CD14-positive monocyte (primary cell): ENCODE measurements at regions not wholly inside any gene's neighbourhood (a gene's known extent, or its start where the extent isn't known, plus 50 kb on each side); places are given as distances from the start of the nearest gene placed in this dataset.
"Not testable (repeated sequence)": the region's sequence is repeated elsewhere in the genome, so short reads cannot be mapped to it uniquely, and the experiment has no call there.

Source experiments
- DNase-seq, 3 donors: peaks; one replicate each; pipeline ENCODE4 v3.0.0-alpha.2; 2011 to 2022
- H2AFZ ChIP-seq: 2 replicates; pipeline ENCODE4 v1.6.0; 2012; ENCODE audit warnings: mild to moderate bottlenecking, low read depth, low read length, inconsistent platforms; ENCODE audit not compliant: insufficient read depth, poor library complexity, severe bottlenecking
- H3K27ac ChIP-seq, 2 donors: 1 replicate in 1 of 2; 2 replicates in 1 of 2; pipeline ENCODE4 v1.5.1; 2012 to 2013; ENCODE audit warnings: low read length in 2 of 2, control low read depth in 1 of 2, inconsistent platforms in 1 of 2, low read depth in 1 of 2, mild to moderate bottlenecking in 1 of 2
- H3K27me3 ChIP-seq, 2 donors: one replicate each; pipeline versions ENCODE4 v1.6.0 to v1.6.1; 2011 to 2013; ENCODE audit warnings: low read length in 2 of 2; ENCODE audit not compliant: control insufficient read depth in 2 of 2, insufficient read depth in 2 of 2
- H3K36me3 ChIP-seq, 2 donors: replicated peaks in 1 of 2; 1 replicate in 1 of 2; 2 replicates in 1 of 2; pipeline versions ENCODE4 v1.5.1 to v1.6.1; 2012 to 2013; ENCODE audit warnings: low read length in 2 of 2, control low read depth in 1 of 2, inconsistent platforms in 1 of 2, mild to moderate bottlenecking in 1 of 2; ENCODE audit not compliant: insufficient read depth in 2 of 2, control insufficient read depth in 1 of 2
- H3K4me1 ChIP-seq, 2 donors: 1 replicate in 1 of 2; 2 replicates in 1 of 2; pipeline versions ENCODE4 v1.5.1 to v1.6.1; 2012 to 2013; ENCODE audit warnings: low read length in 2 of 2, control low read depth in 1 of 2, inconsistent platforms in 1 of 2, mild to moderate bottlenecking in 1 of 2, moderate library complexity in 1 of 2; ENCODE audit not compliant: insufficient read depth in 2 of 2, control insufficient read depth in 1 of 2
- H3K4me2 ChIP-seq: replicated peaks from 2 replicates; pipeline ENCODE3; 2012; ENCODE audit warnings: low read length, moderate library complexity, mild to moderate bottlenecking; ENCODE audit not compliant: poor library complexity, severe bottlenecking; ENCODE audit errors: extremely low read depth
- H3K4me3 ChIP-seq, 3 experiments: fragments of 200-600 bp in 1 of 3; sonication (generic) in 1 of 3; replicated peaks in 1 of 3; 1 replicate in 2 of 3; 2 replicates in 1 of 3; pipeline ENCODE4 v1.5.1; 2011 to 2013; ENCODE audit warnings: low read length in 3 of 3, mild to moderate bottlenecking in 3 of 3, control low read depth in 2 of 3, low read depth in 2 of 3, inconsistent platforms in 1 of 3, moderate library complexity in 1 of 3
- H3K79me2 ChIP-seq: 2 replicates; pipeline ENCODE4 v1.6.0; 2012; ENCODE audit warnings: mild to moderate bottlenecking, control low read depth, inconsistent platforms, low read length, moderate library complexity; ENCODE audit not compliant: insufficient read depth
- H3K9ac ChIP-seq: 2 replicates; pipeline ENCODE4 v1.6.0; 2017; ENCODE audit warnings: low read length, mild to moderate bottlenecking; ENCODE audit not compliant: insufficient read depth, poor library complexity, severe bottlenecking
- H3K9me3 ChIP-seq, 2 donors: replicated peaks in 1 of 2; 1 replicate in 1 of 2; 2 replicates in 1 of 2; pipeline versions ENCODE4 v1.5.1 to v1.6.1; 2012 to 2013; ENCODE audit warnings: low read length in 2 of 2, control low read depth in 1 of 2; ENCODE audit not compliant: control insufficient read depth in 1 of 2, insufficient read depth in 1 of 2
- H4K20me1 ChIP-seq: 2 replicates; pipeline ENCODE4 v1.6.0; 2012; ENCODE audit warnings: mild to moderate bottlenecking, low read length, control low read depth, moderate library complexity; ENCODE audit not compliant: insufficient read depth
- H3K27ac Mint-ChIP-seq, 7 donors: one replicate each; pipeline ENCODE4 v1.8.0; 2020; ENCODE audit warnings: mild to moderate bottlenecking in 7 of 7, mixed read lengths in 7 of 7, moderate library complexity in 6 of 7, inconsistent platforms in 2 of 7
- H3K27me3 Mint-ChIP-seq, 3 donors: one replicate each; pipeline ENCODE4 v1.8.0; 2021 to 2022; ENCODE audit warnings: low read depth in 3 of 3, mild to moderate bottlenecking in 3 of 3, mixed read lengths in 3 of 3, moderate library complexity in 3 of 3, inconsistent platforms in 1 of 3
- H3K36me3 Mint-ChIP-seq, 2 donors: one replicate each; pipeline ENCODE4 v1.8.0; 2020; ENCODE audit warnings: mixed read lengths in 2 of 2, inconsistent platforms in 1 of 2, mild to moderate bottlenecking in 1 of 2
- H3K4me1 Mint-ChIP-seq: one replicate; pipeline ENCODE4 v1.8.0; 2020; ENCODE audit warnings: mild to moderate bottlenecking, mixed read lengths
- H3K4me3 Mint-ChIP-seq, 2 donors: one replicate each; pipeline ENCODE4 v1.8.0; 2020; ENCODE audit warnings: mild to moderate bottlenecking in 2 of 2, mixed read lengths in 2 of 2, moderate library complexity in 1 of 2
- H3K9me3 Mint-ChIP-seq, 7 donors: one replicate each; pipeline ENCODE4 v1.8.0; 2020 to 2022; ENCODE audit warnings: mixed read lengths in 7 of 7, mild to moderate bottlenecking in 6 of 7, moderate library complexity in 6 of 7, inconsistent platforms in 2 of 7
- CTCF ChIP-seq: fragments of 200-600 bp; IDR thresholded peaks from one replicate; pipeline ENCODE4 v1.8.0; 2022; ENCODE audit warnings: antibody characterized with exemption, mild to moderate bottlenecking
- WGBS: methylation state at CpG from one replicate; pipeline ENCODE4 v1.1.5; 2013; ENCODE audit warnings: missing lambda C conversion rate; ENCODE audit not compliant: insufficient coverage; 5-methylcytosine and 5-hydroxymethylcytosine counted together
- intact Hi-C, 2 donors: fragments of 100-400 bp; cut with micrococcal nuclease; formaldehyde crosslinking; loops; one replicate each; pipeline versions ENCODE4 v1.15.0 to v1.15.1; 2023

- Mint-ChIP-seq H3K27me3 (peaks cover 0 to under 1% (median 0%) of the 10 kb centered on the region in 3 donors), H3K36me3 (no peaks in the 10 kb centered on the region), H3K4me3 (no peak overlapping the region), H3K27ac (no peak overlapping the region), H3K4me1 (no peaks in the 10 kb centered on the region), H3K9me3 (peaks cover 13 to 39% (median 23%) of the 10 kb centered on the region in 7 donors)
- Histone ChIP-seq H3K27me3 (no peaks in the 10 kb centered on the region), H4K20me1 (no peaks in the 10 kb centered on the region), H3K36me3 (no peaks in the 10 kb centered on the region), H3K79me2 (no peaks in the 10 kb centered on the region), H3K9me3 (peaks cover 42 to 47% of the 10 kb centered on the region in 2 donors), H3K27ac (no peak overlapping the region), H3K4me2 (no peak overlapping the region), H3K4me1 (no peaks in the 10 kb centered on the region), H3K9ac (no peak overlapping the region), H2AFZ (no peak overlapping the region), H3K4me3 (no peak overlapping the region)
- intact Hi-C loops = no loop called here
- WGBS = 82% methylated on average over 3 of the region's 7 CpGs
- no peak for TF ChIP-seq CTCF
- no peak for DNase-seq
Measured at GRCh38 chr13:19075418-19075817, 106.2 kb downstream of the TUBA3C start.

- intact Hi-C loops = no loop called here
- H3K4me3 Mint-ChIP-seq = no peak overlapping the region
- no peak overlapping the region for H3K27ac Mint-ChIP-seq
- Histone ChIP-seq H3K79me2 (no peaks in the 10 kb centered on the region), H3K9me3 (peaks cover 51 to 52% of the 10 kb centered on the region in 2 donors), H3K36me3 (no peaks in the 10 kb centered on the region), H4K20me1 (no peaks in the 10 kb centered on the region), H2AFZ (no peak overlapping the region), H3K4me1 (no peaks in the 10 kb centered on the region), H3K9ac (no peak overlapping the region), H3K27ac (no peak overlapping the region), H3K4me3 (no peak overlapping the region), H3K4me2 (no peak overlapping the region), H3K27me3 (no peaks in the 10 kb centered on the region)
- H3K4me1 Mint-ChIP-seq = no peaks in the 10 kb centered on the region
- peaks cover 12 to 44% (median 27%) of the 10 kb centered on the region in 7 donors for H3K9me3 Mint-ChIP-seq
- WGBS = 91% methylated on average over 8 of the region's 8 CpGs
- DNase-seq = no peak
- no peaks in the 10 kb centered on the region for H3K27me3 Mint-ChIP-seq
- no peaks in the 10 kb centered on the region for H3K36me3 Mint-ChIP-seq
- no peak for TF ChIP-seq CTCF
Measured at GRCh38 chr13:19074519-19074918, 107.1 kb downstream of the TUBA3C start.

- H3K27me3 ChIP-seq, H3K4me1 Mint-ChIP-seq, H3K4me2 ChIP-seq, H3K36me3 Mint-ChIP-seq, H3K36me3 ChIP-seq, H3K27me3 Mint-ChIP-seq, H3K4me1 ChIP-seq, H3K79me2 ChIP-seq, H3K9ac ChIP-seq, H3K4me3 Mint-ChIP-seq, H2AFZ ChIP-seq, H3K27ac ChIP-seq, H3K4me3 ChIP-seq, DNase-seq, H3K27ac Mint-ChIP-seq, H4K20me1 ChIP-seq, intact Hi-C loops: not testable (repeated sequence)
- H3K9me3 Mint-ChIP-seq = peaks cover 12 to 47% (median 24%) of the 10 kb centered on the region in 7 donors
- H3K9me3 ChIP-seq = peaks cover 51 to 52% of the 10 kb centered on the region in 2 donors
- 83% methylated on average over 5 of the region's 6 CpGs for WGBS
Measured at GRCh38 chr13:19074106-19074505, 107.5 kb downstream of the TUBA3C start.
